ENCODE measurements at regions not wholly inside any gene's neighbourhood (a gene's known extent, or its start where the extent isn't known, plus 50 kb on each side); places are given as distances from the start of the nearest gene placed in this dataset.
"Not testable (repeated sequence)": the region's sequence is repeated elsewhere in the genome, so short reads cannot be mapped to it uniquely, and the experiment has no call there.

- no peaks in the 10 kb centered on the region for H3K9me3 ChIP-seq
- WGBS, 4 donors: 73 to 87% (median 82%) methylated on average over 13 of the region's 13 CpGs
- H3K27me3 ChIP-seq: peaks cover 0 to 13% (median 0%) of the 10 kb centered on the region in 9 donors
- intact Hi-C loops (cut with DNase I): loop anchor here in 2 of 10 donors (10.0 kb wide), 1 partner anchor 1420 kb away; no protein-coding TSS in a partner anchor
- TF ChIP-seq POLR2A (IDR thresholded peaks at IDR 0.05) (no peak), CTCF (IDR thresholded peaks at IDR 0.05) (no peak)
- no peaks in the 10 kb centered on the region for H3K4me1 ChIP-seq
- no peak overlapping the region for H3K27ac ChIP-seq
- ATAC-seq: no peak
- no peak overlapping the region for H3K4me3 ChIP-seq
- H3K36me3 ChIP-seq: no peaks in the 10 kb centered on the region
- DNase-seq: no peak
Measured at GRCh38 chr13:22944378-22944777, 236.4 kb upstream of the SGCG start.

DNA sequence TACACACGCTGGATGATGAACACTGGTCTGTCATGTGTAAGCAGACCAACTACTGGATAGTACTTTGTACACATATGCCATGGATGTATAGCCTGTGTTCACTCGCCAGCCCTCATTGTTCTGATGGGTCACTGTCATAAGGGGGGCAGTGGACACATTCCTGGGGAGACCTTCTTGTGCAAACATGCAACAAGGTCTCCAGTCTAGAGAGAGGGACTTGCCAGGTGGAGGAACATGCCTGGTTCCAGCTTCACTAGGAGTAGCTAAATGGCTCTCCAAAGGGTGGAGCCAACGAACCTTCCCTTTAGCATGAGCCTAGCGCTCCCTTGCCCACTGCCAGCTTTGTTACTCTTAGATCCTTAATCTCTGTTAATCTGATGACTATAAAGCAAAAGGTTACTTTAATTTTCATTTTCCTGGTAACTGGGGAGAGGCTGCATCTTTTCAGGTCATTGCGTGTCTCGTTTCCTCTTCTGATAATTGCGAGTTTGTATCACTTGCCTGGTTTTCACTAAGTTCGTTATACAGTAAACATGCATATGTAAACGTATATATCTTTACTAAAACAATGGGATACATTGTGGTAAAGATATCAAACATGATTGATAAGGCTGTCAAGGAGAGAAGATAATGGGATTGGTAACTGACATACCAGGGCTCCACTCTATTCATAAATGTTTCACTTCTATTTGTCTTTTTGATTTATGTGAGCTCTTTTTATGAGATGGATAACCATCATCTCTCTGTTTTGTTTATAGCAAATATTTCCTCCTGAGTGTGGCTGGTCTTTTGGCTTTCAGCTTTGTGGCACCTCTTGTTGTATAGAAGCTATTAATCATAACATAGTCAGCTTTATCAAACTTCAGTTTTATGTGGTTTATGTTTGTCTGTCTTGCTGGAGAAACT lies 235.2 kb upstream of the SGCG start:
- H3K27me3 ChIP-seq: peaks cover 0 to 13% (median 0%) of the 10 kb centered on the region in 9 donors
- no peaks in the 10 kb centered on the region for H3K4me1 ChIP-seq
- ATAC-seq: no peak
- intact Hi-C loops (cut with DNase I): loop anchor here in 2 of 10 donors (10.0 kb wide), 1 partner anchor 1419 kb away; no protein-coding TSS in a partner anchor
- no peak overlapping the region for H3K4me3 ChIP-seq
- DNase-seq: no peak
- H3K27ac ChIP-seq: no peak overlapping the region
- 62 to 67% (median 64%) methylated on average over 9 of the region's 9 CpGs for WGBS, 4 donors
- H3K36me3 ChIP-seq: no peaks in the 10 kb centered on the region
- TF ChIP-seq CTCF (IDR thresholded peaks at IDR 0.05) (no peak), POLR2A (IDR thresholded peaks at IDR 0.05) (no peak)
- H3K9me3 ChIP-seq: no peaks in the 10 kb centered on the region

DNA sequence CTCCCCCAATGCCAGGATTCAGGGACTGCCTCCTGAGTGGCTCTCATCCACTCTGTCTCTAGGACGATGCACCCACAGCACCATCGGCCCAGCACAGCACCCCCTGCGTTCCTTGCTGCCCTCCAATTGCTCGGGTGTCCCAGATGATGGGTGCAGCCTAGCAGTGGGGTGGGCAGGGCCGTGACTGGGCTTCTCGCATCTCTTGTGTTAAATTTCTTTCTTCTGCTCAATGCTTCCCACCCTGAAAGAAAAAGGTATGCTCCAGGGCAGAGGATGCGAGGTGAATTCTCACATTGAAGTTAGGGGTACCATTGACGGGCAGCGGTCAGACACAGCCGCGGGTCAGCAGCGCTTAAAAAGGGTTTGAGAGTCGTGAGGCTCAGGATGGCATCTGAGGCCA lies 232.4 kb upstream of the SGCG start:
- intact Hi-C loops (cut with DNase I): loop anchor here in 2 of 10 donors (10.0 kb wide), 1 partner anchor 1416 kb away; no protein-coding TSS in a partner anchor
- TF ChIP-seq POLR2A (IDR thresholded peaks at IDR 0.05) (no peak), CTCF (IDR thresholded peaks at IDR 0.05) (no peak)

DNA sequence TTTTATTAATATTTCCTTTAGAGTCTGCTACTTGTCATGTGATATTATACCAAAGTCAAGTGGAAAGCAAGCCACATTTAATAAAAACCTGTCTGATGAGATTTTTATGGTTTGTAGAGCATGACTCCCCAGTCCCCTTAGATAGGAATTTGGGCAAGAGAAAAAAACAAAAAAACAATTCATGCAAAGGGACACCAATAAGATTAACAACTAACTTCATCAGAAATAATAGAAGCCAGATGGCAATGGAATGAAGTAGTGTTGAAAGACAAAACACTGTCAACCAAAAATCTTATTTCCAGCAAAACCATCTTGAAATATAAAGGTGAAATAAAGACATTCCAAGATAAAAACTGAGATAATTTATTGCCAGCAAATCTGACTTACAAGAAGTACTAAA lies 228.8 kb upstream of the SGCG start:
- H3K36me3 ChIP-seq; H3K27me3 ChIP-seq; DNase-seq; ATAC-seq; H3K4me1 ChIP-seq; intact Hi-C loops (cut with DNase I); H3K4me3 ChIP-seq; H3K27ac ChIP-seq: not testable (repeated sequence)
- H3K9me3 ChIP-seq: peaks cover 0 to 15% (median 0%) of the 10 kb centered on the region in 12 donors

More for the DNA sequence above, 232.4 kb upstream of the SGCG start:
- H3K27me3 ChIP-seq: peaks cover 0 to 13% (median 0%) of the 10 kb centered on the region in 9 donors
- no peaks in the 10 kb centered on the region for H3K36me3 ChIP-seq
- no peak overlapping the region for H3K27ac ChIP-seq
- 80 to 97% (median 91%) methylated on average over 12 to 13 of the region's 13 CpGs for WGBS, 4 donors
- ATAC-seq (no peak), DNase-seq (no peak)
- H3K4me3 ChIP-seq: no peak overlapping the region
- peaks cover 0 to 15% (median 0%) of the 10 kb centered on the region in 12 donors for H3K9me3 ChIP-seq
- H3K4me1 ChIP-seq: no peaks in the 10 kb centered on the region

GRCh38 chr13:22955147-22955546 lies 225.6 kb upstream of the SGCG start:
- H3K27me3 ChIP-seq; H3K4me3 ChIP-seq; intact Hi-C loops (cut with DNase I); ATAC-seq; H3K4me1 ChIP-seq; H3K27ac ChIP-seq; DNase-seq; H3K36me3 ChIP-seq: not testable (repeated sequence)
- peaks cover 0 to 15% (median 0%) of the 10 kb centered on the region in 12 donors for H3K9me3 ChIP-seq
- 26 to 60% (median 45%) methylated on average over 2 of the region's 2 CpGs for WGBS, 4 donors

DNA sequence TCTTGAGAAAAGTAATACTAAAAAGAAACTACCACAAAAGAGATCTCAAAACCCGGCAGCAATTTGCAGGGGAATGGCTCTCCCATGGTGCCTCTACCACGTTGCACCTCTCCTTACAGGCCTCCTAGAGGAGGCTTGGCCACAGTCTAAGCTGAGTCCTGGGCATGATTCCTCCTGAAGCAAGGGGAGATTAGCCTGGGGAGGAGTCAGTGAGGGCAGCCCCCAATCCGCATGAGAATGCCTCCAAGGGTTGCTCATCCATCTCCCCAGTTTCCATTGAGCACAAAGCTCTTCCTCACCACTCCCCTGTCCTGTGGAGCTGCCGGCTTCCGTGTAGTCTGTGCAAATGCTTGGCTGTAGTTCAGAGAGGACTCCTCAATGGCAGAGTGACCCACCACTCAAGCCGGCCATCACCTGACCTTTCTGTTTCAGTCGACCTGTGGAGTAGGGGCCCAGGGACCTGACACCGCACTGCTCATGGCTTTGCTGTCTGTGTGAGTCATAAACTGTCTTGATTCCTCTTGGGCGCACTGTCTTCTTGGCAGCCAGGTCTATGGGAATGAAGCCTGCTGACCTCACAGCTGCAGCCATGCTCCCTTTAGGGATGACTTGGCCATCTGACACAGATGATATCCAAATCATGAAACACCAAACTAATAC lies 224.2 kb upstream of the SGCG start:
- DNase-seq; H3K36me3 ChIP-seq; intact Hi-C loops (cut with DNase I); H3K27me3 ChIP-seq; H3K27ac ChIP-seq; H3K4me3 ChIP-seq; H3K4me1 ChIP-seq: not testable (repeated sequence)
- WGBS, 4 donors: 66 to 83% (median 73%) methylated on average over 8 to 9 of the region's 9 CpGs
- H3K9me3 ChIP-seq: peaks cover 0 to 13% (median 0%) of the 10 kb centered on the region in 12 donors
- ATAC-seq: peak in 3 of 4 donors; percentile 53 to 67 (median 57)

GRCh38 chr13:22959859-22960258 lies 220.9 kb upstream of the SGCG start:
- H3K27ac ChIP-seq, H3K27me3 ChIP-seq, DNase-seq, H3K9me3 ChIP-seq, H3K4me1 ChIP-seq, H3K36me3 ChIP-seq, ATAC-seq, H3K4me3 ChIP-seq: not testable (repeated sequence)
- intact Hi-C loops (cut with DNase I): loop anchor here in 2 of 10 donors (10.0 kb wide), 1 partner anchor 1425 kb away; no protein-coding TSS in a partner anchor
- 91 to 95% (median 93%) methylated on average over 12 to 14 of the region's 14 CpGs for WGBS, 4 donors
